ENCODE measurements at regions not wholly inside any gene's neighbourhood (a gene's known extent, or its start where the extent isn't known, plus 50 kb on each side); places are given as distances from the start of the nearest gene placed in this dataset.

- Histone ChIP-seq H3K14ac (replicated peaks; ENCODE audit: low read depth, low read length) (no peak overlapping the region), H4K20me1 (ENCODE audit: insufficient read depth, low read length) (no peaks in the 10 kb centered on the region), H4K8ac (ENCODE audit: low read depth in 2 of 2, low read length in 2 of 2) (no peak overlapping the region), H3K36me3 (ENCODE audit: control insufficient read depth, insufficient read depth, low read length) (no peaks in the 10 kb centered on the region), H3K18ac (ENCODE audit: low read depth, low read length) (no peak overlapping the region), H3K4me1 (ENCODE audit: control insufficient read depth, insufficient read depth, low read length) (no peaks in the 10 kb centered on the region), H4K91ac (ENCODE audit: insufficient read depth, low read depth, low read length) (no peak overlapping the region), H3K4ac (ENCODE audit: low read depth, low read length) (no peak overlapping the region), H3K23ac (ENCODE audit: low read depth, low read length) (no peak overlapping the region), H3K27me3 (ENCODE audit: control insufficient read depth, insufficient read depth, low read length) (no peaks in the 10 kb centered on the region), H3K27ac (ENCODE audit: insufficient read depth, low read length) (no peak overlapping the region), H2BK20ac (ENCODE audit: low read depth, low read length) (no peak overlapping the region), H3K9me3 (ENCODE audit: control insufficient read depth, insufficient read depth, low read length) (no peaks in the 10 kb centered on the region), H2BK5ac (ENCODE audit: low read depth, low read length, poor library complexity, severe bottlenecking) (no peak overlapping the region), H2AK5ac (ENCODE audit: low read depth, low read length) (no peak overlapping the region), H3K79me1 (ENCODE audit: low read depth in 1 of 2, low read length in 2 of 2) (no peaks in the 10 kb centered on the region), H3K4me2 (ENCODE audit: low read depth, low read length) (no peak overlapping the region), H3K56ac (ENCODE audit: extremely low read depth, insufficient read depth, low read length) (no peak overlapping the region), H3K9ac (ENCODE audit: low read depth, low read length) (no peak overlapping the region), H3K9me1 (ENCODE audit: insufficient read depth, low read length) (no peaks in the 10 kb centered on the region), H3K4me3 (ENCODE audit: insufficient read depth, low read depth, low read length) (no peak overlapping the region), H4K5ac (ENCODE audit: low read depth, low read length) (no peak overlapping the region), H2AFZ (replicated peaks; ENCODE audit: low read length, poor library complexity) (no peak overlapping the region), H2BK120ac (ENCODE audit: low read depth, low read length) (no peak overlapping the region), H2AK9ac (replicated peaks; ENCODE audit: low read depth, low read length, poor library complexity) (no peak overlapping the region), H2BK15ac (ENCODE audit: low read depth, low read length) (no peak overlapping the region)
- TF ChIP-seq MAFK (IDR thresholded peaks at IDR 0.05; ENCODE audit: low read depth, low read length), result no peak
- TF ChIP-seq ELK1 (IDR thresholded peaks at IDR 0.05; ENCODE audit: borderline replicate concordance, low read depth, low read length), result no peak
- no peak for TF ChIP-seq CHD1 (IDR thresholded peaks at IDR 0.05; ENCODE audit: low read depth, low read length)
- no peak for TF ChIP-seq SMC3 (IDR thresholded peaks at IDR 0.05; ENCODE audit: low read depth, low read length)
- no peak for TF ChIP-seq RAD21 (IDR thresholded peaks at IDR 0.05; ENCODE audit: low read length)
- no peak for TF ChIP-seq NFE2L2 (IDR thresholded peaks at IDR 0.05; ENCODE audit: low read depth, low read length)
- no peak for TF ChIP-seq RCOR1 (IDR thresholded peaks at IDR 0.05; ENCODE audit: insufficient replicate concordance, low read length)
- TF ChIP-seq CTCF (conservative IDR thresholded peaks at IDR 0.05; ENCODE audit: low read depth, low read length), result no peak
- no peak for TF ChIP-seq RFX5 (IDR thresholded peaks at IDR 0.05; ENCODE audit: low read depth, low read length)
- TF ChIP-seq BHLHE40 (IDR thresholded peaks at IDR 0.05; ENCODE audit: low read depth, low read length), result no peak
- no peak for TF ChIP-seq MAZ (IDR thresholded peaks at IDR 0.05; ENCODE audit: borderline replicate concordance, low read depth, low read length)
- no peak for TF ChIP-seq CEBPB (IDR thresholded peaks at IDR 0.05; ENCODE audit: low read depth, low read length)
- TF ChIP-seq POLR2A (IDR thresholded peaks at IDR 0.05; ENCODE audit: low read depth, low read length), result no peak
- no peak for TF ChIP-seq MXI1 (IDR thresholded peaks at IDR 0.05; ENCODE audit: borderline replicate concordance, low read depth, low read length)
- no peak for TF ChIP-seq USF2 (IDR thresholded peaks at IDR 0.05; ENCODE audit: low read depth, low read length)
- TF ChIP-seq FOS (IDR thresholded peaks at IDR 0.05; ENCODE audit: low read depth, low read length), result no peak
- dilution Hi-C loops (cut with HindIII; ENCODE audit: low sequenced_read_pairs, unreplicated experiment), result no loop called here
- CTCF ChIA-PET, result no interaction called here
- no peak for DNase-seq
- BruUV-seq (replicated peaks), result no TSS peak
- ATAC-seq (ENCODE audit: low read depth), result no peak
- intact Hi-C loops (cut with micrococcal nuclease), result no loop called here
- in situ Hi-C loops (cut with MboI; ENCODE audit: low sequenced_read_pairs), result no loop called here
- POLR2A ChIA-PET (ENCODE audit: unreplicated experiment), result no interaction called here
- WGBS, 2 experiments (ENCODE audit: extremely low coverage in 2 of 2, insufficient read length in 1 of 2), result no CpG with 5 or more reads among the region's 2 CpGs
Observed at GRCh38 chr5:87105577-87105976, 162.1 kb upstream of the RASA1 start.
